H7 (cell line): ENCODE measurements at regions not wholly inside any gene's neighbourhood (a gene's known extent, or its start where the extent isn't known, plus 50 kb on each side); places are given as distances from the start of the nearest gene placed in this dataset.
A peak's percentile ranks its signal among the peaks of the same experiment; 100 is the strongest.

Experiments used
- DNase-seq: peaks from one replicate; pipeline ENCODE4 v3.0.0; 2012
- H3K27me3 ChIP-seq: 2 replicates; pipeline ENCODE4 v1.6.0; 2011; ENCODE audit warnings: mild to moderate bottlenecking, low read length; ENCODE audit not compliant: control insufficient read depth, insufficient read depth
- H3K36me3 ChIP-seq: replicated peaks from 2 replicates; pipeline ENCODE4 v1.5.1; 2011; ENCODE audit warnings: low read length; ENCODE audit not compliant: control insufficient read depth, insufficient read depth
- H3K4me3 ChIP-seq: 2 replicates; pipeline ENCODE4 v1.5.1; 2011; ENCODE audit warnings: low read depth, mild to moderate bottlenecking, control low read depth, low read length, moderate library complexity; ENCODE audit not compliant: insufficient read depth

GRCh38 chr2:65845442-65846182 lies 413.2 kb upstream of the SPRED2 start:
- no peaks in the 10 kb centered on the region for H3K36me3 ChIP-seq
- DNase-seq: no peak
- no peaks in the 10 kb centered on the region for H3K27me3 ChIP-seq
- no peak overlapping the region for H3K4me3 ChIP-seq

GRCh38 chr2:65842104-65842503 lies 409.7 kb upstream of the SPRED2 start:
- DNase-seq: no peak
- no peaks in the 10 kb centered on the region for H3K27me3 ChIP-seq
- no peaks in the 10 kb centered on the region for H3K36me3 ChIP-seq
- no peak overlapping the region for H3K4me3 ChIP-seq

DNA sequence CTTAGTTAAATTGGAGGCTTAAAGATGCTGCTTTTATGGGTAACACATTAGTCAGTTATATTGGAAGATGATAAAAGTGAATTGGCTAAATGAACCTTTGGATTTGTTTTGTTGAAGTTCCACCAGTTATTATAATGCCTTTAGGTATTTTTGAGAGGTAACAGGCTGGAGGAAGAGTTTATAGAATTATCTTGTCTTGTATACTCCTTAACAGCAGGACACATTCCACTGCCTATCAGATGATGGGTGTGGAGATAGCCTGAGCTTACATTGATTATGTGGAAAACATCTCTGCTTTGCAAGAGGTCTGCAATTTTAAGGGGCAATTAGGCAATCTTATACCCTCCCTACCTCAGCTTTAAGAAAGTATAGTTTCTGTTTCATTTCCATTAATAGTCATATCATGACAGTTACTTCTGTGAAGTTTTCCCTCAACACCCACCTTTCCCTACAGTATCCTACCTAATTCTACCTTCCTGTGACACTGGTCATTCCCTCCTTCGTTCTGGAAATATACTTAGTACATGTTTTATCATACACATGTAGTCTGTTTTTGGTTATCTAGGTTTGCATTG lies 403.7 kb upstream of the SPRED2 start:
- H3K27me3 ChIP-seq: no peaks in the 10 kb centered on the region
- DNase-seq: no peak
- no peaks in the 10 kb centered on the region for H3K36me3 ChIP-seq
- no peak overlapping the region for H3K4me3 ChIP-seq

- no peaks in the 10 kb centered on the region for H3K36me3 ChIP-seq
- no peak for DNase-seq
- H3K27me3 ChIP-seq: no peaks in the 10 kb centered on the region
- H3K4me3 ChIP-seq: no peak overlapping the region
Observed at GRCh38 chr2:65834771-65835475, 402.5 kb upstream of the SPRED2 start.

GRCh38 chr2:65834062-65834461 lies 401.7 kb upstream of the SPRED2 start:
- H3K27me3 ChIP-seq: no peaks in the 10 kb centered on the region
- DNase-seq: peak; percentile 21
- H3K4me3 ChIP-seq: no peak overlapping the region
- no peaks in the 10 kb centered on the region for H3K36me3 ChIP-seq

GRCh38 chr2:65831509-65831908 lies 399.1 kb upstream of the SPRED2 start:
- H3K36me3 ChIP-seq: no peaks in the 10 kb centered on the region
- H3K27me3 ChIP-seq: no peaks in the 10 kb centered on the region
- no peak for DNase-seq
- no peak overlapping the region for H3K4me3 ChIP-seq

- no peak for DNase-seq
- Histone ChIP-seq H3K4me3 (no peak overlapping the region), H3K27me3 (no peaks in the 10 kb centered on the region), H3K36me3 (no peaks in the 10 kb centered on the region)
Observed at GRCh38 chr2:65826567-65826966, 394.2 kb upstream of the SPRED2 start.

GRCh38 chr2:65823511-65823910 lies 391.1 kb upstream of the SPRED2 start:
- no peaks in the 10 kb centered on the region for H3K36me3 ChIP-seq
- no peak overlapping the region for H3K4me3 ChIP-seq
- no peaks in the 10 kb centered on the region for H3K27me3 ChIP-seq
- no peak for DNase-seq

DNA sequence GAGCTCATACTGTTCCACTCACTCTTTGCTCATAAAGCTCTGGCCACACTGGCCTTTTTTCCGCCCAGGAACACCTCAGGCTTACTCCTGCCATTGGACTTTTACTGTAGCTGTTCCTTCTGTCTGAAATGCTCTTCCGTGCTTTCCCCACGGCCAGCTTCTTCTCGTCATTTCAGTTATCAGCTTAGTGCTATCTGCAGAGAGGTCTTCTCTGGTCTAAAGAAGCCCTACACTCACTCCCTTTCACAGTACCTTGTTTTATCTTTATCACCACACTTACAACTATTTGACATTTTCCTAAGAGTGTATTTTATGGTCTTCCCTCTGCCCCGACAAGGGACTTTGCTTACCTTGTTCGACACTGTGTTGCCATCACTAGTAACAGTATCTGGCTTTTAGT lies 388.1 kb upstream of the SPRED2 start:
- no peak overlapping the region for H3K4me3 ChIP-seq

DNA sequence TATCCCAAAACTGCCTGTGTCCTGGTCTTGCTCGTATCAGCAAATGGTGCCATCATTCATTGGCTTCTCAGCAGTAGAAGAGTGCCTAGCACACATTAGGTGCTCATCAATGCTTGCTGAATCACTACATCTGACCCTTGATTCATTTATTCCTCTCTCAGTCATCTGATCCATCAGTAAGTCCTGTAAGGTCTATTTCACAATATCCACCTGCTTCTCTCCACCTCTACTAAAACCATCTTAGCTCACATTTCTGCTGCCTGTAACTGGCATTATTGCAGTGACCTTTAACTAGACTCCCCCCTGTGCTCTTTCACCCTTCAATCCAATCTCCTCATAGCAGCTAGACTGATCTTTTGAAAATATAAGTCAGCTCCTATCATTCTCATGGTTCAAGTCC lies 387.6 kb upstream of the SPRED2 start:
- Histone ChIP-seq H3K36me3 (no peaks in the 10 kb centered on the region), H3K27me3 (no peaks in the 10 kb centered on the region), H3K4me3 (no peak overlapping the region)
- DNase-seq: no peak

More for the DNA sequence above, 388.1 kb upstream of the SPRED2 start:
- Histone ChIP-seq H3K36me3 (no peaks in the 10 kb centered on the region), H3K27me3 (no peaks in the 10 kb centered on the region)
- no peak for DNase-seq

DNA sequence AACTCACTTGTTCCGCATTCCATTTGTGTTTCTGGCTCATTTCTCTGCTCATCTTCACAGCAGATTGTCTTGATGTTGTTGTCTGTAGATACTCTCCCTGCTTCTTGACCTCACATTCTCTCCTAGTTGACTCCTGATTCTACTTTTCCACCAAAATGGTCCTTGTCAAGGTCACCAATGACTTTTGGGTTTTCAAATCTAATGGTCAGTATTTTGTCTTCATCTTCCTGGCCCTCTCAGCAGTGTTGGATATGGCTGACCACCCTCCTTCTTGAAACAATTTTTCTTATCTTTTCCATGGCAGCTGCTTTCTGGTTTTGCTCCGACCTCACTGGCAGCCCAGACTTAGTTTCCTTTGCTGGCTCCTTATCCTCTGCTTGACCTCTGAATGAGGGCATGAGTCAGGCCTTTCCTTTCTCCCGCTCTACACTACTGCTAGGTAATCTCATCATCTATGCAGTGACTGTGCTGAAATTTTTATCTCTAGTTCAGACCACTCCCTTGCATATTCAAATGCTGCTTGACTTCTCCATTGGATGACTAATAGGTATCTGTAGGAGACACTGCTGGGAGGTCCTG lies 386.6 kb upstream of the SPRED2 start:
- no peak overlapping the region for H3K4me3 ChIP-seq
- DNase-seq: no peak
- H3K27me3 ChIP-seq: no peaks in the 10 kb centered on the region
- H3K36me3 ChIP-seq: no peaks in the 10 kb centered on the region

DNA sequence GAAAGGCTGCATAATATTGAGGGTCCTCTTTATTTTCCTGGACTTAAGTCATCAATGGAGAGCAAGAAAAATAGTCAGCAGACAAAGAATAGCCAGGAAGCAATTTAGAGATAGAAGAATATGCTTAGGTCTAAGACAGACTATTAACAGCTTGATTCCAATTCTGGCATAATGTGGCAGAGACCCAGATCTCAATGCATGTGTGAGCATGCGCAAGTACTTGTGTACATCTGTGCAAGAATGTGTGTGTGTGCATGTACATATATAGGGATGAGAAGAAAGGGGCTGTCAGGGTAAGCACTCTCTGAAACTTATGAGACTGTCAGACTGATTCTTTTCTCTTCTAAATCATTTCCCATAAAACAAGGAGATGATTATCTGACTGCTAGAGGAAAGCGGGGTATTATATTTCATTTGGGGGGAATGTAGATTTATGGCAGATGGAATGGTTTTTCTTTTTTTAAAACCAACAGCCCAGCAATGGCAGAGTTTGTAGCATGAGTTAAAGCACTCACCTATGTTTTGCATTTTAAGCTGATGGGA lies 381.3 kb upstream of the SPRED2 start:
- no peaks in the 10 kb centered on the region for H3K36me3 ChIP-seq
- DNase-seq: no peak
- H3K27me3 ChIP-seq: no peaks in the 10 kb centered on the region
- H3K4me3 ChIP-seq: no peak overlapping the region

DNA sequence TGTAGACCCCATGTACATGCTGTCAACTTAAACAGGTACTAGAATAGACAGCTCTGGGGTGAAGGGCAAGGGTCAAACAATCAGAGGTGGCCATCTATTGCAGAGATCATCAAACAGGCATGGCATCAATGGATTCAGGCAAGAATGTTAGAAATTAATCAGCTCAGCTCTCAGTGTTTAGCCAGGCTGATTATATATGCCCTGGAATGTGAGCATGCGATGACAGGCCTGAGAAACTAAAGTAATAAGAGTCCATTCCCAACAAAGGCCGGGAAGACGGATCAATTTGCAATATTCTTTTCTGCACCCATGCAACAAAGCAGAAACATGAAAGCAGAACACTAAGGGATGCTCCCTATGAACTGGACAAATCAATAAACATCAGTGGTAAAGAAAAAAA lies 380.5 kb upstream of the SPRED2 start:
- Histone ChIP-seq H3K27me3 (no peaks in the 10 kb centered on the region), H3K4me3 (no peak overlapping the region), H3K36me3 (no peaks in the 10 kb centered on the region)
- no peak for DNase-seq

GRCh38 chr2:65807942-65808341 lies 375.5 kb upstream of the SPRED2 start:
- no peak for DNase-seq
- Histone ChIP-seq H3K27me3 (no peaks in the 10 kb centered on the region), H3K4me3 (no peak overlapping the region), H3K36me3 (no peaks in the 10 kb centered on the region)

GRCh38 chr2:65804777-65805176 lies 372.4 kb upstream of the SPRED2 start:
- Histone ChIP-seq H3K27me3 (no peaks in the 10 kb centered on the region), H3K4me3 (no peak overlapping the region), H3K36me3 (no peaks in the 10 kb centered on the region)
- DNase-seq: no peak
